ENCODE measurements at regions not wholly inside any gene's neighbourhood (a gene's known extent, or its start where the extent isn't known, plus 50 kb on each side); places are given as distances from the start of the nearest gene placed in this dataset.

DNA sequence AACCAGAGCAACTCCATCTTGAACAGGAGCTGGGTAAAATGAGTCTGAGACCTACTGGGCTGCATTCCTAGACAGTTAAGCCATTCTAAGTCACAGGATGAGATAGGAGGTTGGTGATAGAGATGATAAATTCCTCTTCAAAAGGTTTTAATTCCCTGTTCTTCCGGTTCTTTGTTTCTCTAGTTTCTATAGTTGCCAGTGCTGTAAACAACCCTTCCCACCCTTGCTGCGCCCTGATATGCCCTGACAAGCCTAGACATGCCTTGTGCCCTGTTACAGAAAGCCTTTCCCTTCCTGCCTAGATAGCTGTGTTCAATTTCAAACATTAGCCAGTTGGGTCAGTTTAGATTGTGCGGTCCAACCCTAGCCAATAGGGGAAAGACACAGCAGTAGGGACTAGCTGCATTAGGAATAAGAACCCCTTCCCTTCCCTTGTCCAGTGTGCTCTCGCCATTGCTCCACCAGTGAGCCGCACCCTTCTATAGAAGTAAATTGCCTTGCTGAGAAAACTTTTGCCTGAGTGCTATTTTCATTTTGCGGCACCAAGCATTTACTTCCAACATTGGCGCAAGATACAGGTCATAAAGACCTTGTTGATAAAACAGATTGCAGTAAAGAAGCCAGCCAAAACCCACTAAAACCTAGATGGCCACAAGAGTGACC, 52.5 kb upstream of the CCN2 start:
- no peaks in the 10 kb centered on the region for H3K4me1 Mint-ChIP-seq
- no peak overlapping the region for H3K27ac ChIP-seq (ENCODE audit: low read depth, low read length)

More for the DNA sequence above, 52.5 kb upstream of the CCN2 start:
- no peak overlapping the region for H3K4me3 Mint-ChIP-seq
- H3K36me3 ChIP-seq (ENCODE audit: insufficient read depth, low read length), result no peaks in the 10 kb centered on the region
- H3K9me3 Mint-ChIP-seq, result peaks cover 0 to 8% (median 0%) of the 10 kb centered on the region in 5 donors
- no peaks in the 10 kb centered on the region for H3K9me3 ChIP-seq (ENCODE audit: low read length)
- H3K27me3 ChIP-seq (ENCODE audit: insufficient read depth, low read length, poor library complexity, severe bottlenecking), result no peaks in the 10 kb centered on the region
- no peaks in the 10 kb centered on the region for H3K36me3 Mint-ChIP-seq
- no peak for DNase-seq
- H3K4me1 ChIP-seq (ENCODE audit: insufficient read depth, low read length), result no peaks in the 10 kb centered on the region
- POLR2A ChIA-PET, result no interaction called here
- H3K27me3 Mint-ChIP-seq, result no peaks in the 10 kb centered on the region
- CTCF ChIA-PET, result no interaction called here
- H3K4me3 ChIP-seq (ENCODE audit: low read length), result no peak overlapping the region
- H3K27ac Mint-ChIP-seq, result no peak overlapping the region

Data from CD8-positive, alpha-beta memory T cell (primary cell).